Liver (tissue), 8 donors: ENCODE measurements at regions not wholly inside any gene's neighbourhood (a gene's known extent, or its start where the extent isn't known, plus 50 kb on each side); places are given as distances from the start of the nearest gene placed in this dataset.

Experiments
- DNase-seq: peaks from one replicate; pipeline ENCODE4 v3.0.0-alpha.2; 2017; ENCODE audit warnings: low spot score
- H3K27ac ChIP-seq, 2 donors: one replicate each; pipeline ENCODE4 v1.7.0; 2013; ENCODE audit warnings: inconsistent platforms in 2 of 2, low read length in 2 of 2, control low read depth in 1 of 2, low read depth in 1 of 2, mild to moderate bottlenecking in 1 of 2
- H3K27me3 ChIP-seq, 4 donors: one replicate each; pipeline versions ENCODE4 v1.6.1 to v1.7.0; 2013; ENCODE audit warnings: low read length in 3 of 4, inconsistent platforms in 1 of 4, mild to moderate bottlenecking in 1 of 4, moderate library complexity in 1 of 4; ENCODE audit not compliant: control insufficient read depth in 4 of 4, insufficient read depth in 4 of 4
- H3K36me3 ChIP-seq, 4 donors: one replicate each; pipeline versions ENCODE4 v1.6.1 to v1.7.0; 2013; ENCODE audit warnings: low read length in 3 of 4, mild to moderate bottlenecking in 3 of 4, low read depth in 1 of 4, moderate library complexity in 1 of 4; ENCODE audit not compliant: control insufficient read depth in 4 of 4, insufficient read depth in 3 of 4
- H3K4me1 ChIP-seq, 4 donors: one replicate each; pipeline versions ENCODE4 v1.6.1 to v1.7.0; 2013; ENCODE audit warnings: low read length in 3 of 4, mild to moderate bottlenecking in 3 of 4, moderate library complexity in 1 of 4; ENCODE audit not compliant: control insufficient read depth in 4 of 4, insufficient read depth in 4 of 4
- H3K4me3 ChIP-seq, 3 donors: one replicate each; pipeline versions ENCODE4 v1.6.1 to v1.7.0; 2013; ENCODE audit warnings: low read length in 3 of 3, control low read depth in 1 of 3, low read depth in 1 of 3, mild to moderate bottlenecking in 1 of 3
- H3K9ac ChIP-seq, 2 donors: one replicate each; pipeline ENCODE4 v1.7.0; 2013; ENCODE audit warnings: low read length in 2 of 2, mild to moderate bottlenecking in 2 of 2, moderate library complexity in 2 of 2, control low read depth in 1 of 2, low read depth in 1 of 2
- H3K9me3 ChIP-seq, 4 donors: one replicate each; pipeline versions ENCODE4 v1.6.1 to v1.7.0; 2013; ENCODE audit warnings: low read length in 3 of 4; ENCODE audit not compliant: control insufficient read depth in 4 of 4
- EGR1 ChIP-seq, 2 donors: IDR thresholded peaks; 2 replicates each; pipeline ENCODE4 v1.6.1; 2016 to 2018; ENCODE audit warnings: antibody characterized with exemption in 2 of 2, low read depth in 2 of 2
- FOXA1 ChIP-seq: IDR thresholded peaks from 2 replicates; pipeline ENCODE4 v1.6.1; 2016; ENCODE audit warnings: antibody characterized with exemption
- FOXA2 ChIP-seq: IDR thresholded peaks from 2 replicates; pipeline ENCODE4 v1.6.1; 2016; ENCODE audit warnings: antibody characterized with exemption
- GABPA ChIP-seq, 2 donors: IDR thresholded peaks in 1 of 2; conservative IDR thresholded peaks in 1 of 2; 2 replicates each; pipeline ENCODE4 v1.6.1; 2016; ENCODE audit warnings: antibody characterized with exemption in 2 of 2, mild to moderate bottlenecking in 1 of 2, moderate library complexity in 1 of 2
- HNF4A ChIP-seq, 2 donors: conservative IDR thresholded peaks; 2 replicates each; pipeline ENCODE4 v1.6.1; 2016; ENCODE audit warnings: antibody characterized with exemption in 2 of 2, mild to moderate bottlenecking in 2 of 2
- HNF4G ChIP-seq: IDR thresholded peaks from 2 replicates; pipeline ENCODE4 v1.6.1; 2016; ENCODE audit warnings: antibody characterized with exemption
- JUND ChIP-seq, 2 donors: IDR thresholded peaks; 2 replicates each; pipeline ENCODE4 v1.6.1; 2016; ENCODE audit warnings: antibody characterized with exemption in 2 of 2
- RAD21 ChIP-seq, 2 donors: IDR thresholded peaks; 2 replicates each; pipeline ENCODE4 v1.6.1; 2016; ENCODE audit warnings: antibody characterized with exemption in 2 of 2, mild to moderate bottlenecking in 2 of 2
- RXRA ChIP-seq, 2 donors: IDR thresholded peaks; 2 replicates each; pipeline ENCODE4 v1.6.1; 2017 to 2018; ENCODE audit warnings: antibody characterized with exemption in 2 of 2, mild to moderate bottlenecking in 1 of 2
- SP1 ChIP-seq: IDR thresholded peaks from 2 replicates; pipeline ENCODE4 v1.6.1; 2018; ENCODE audit warnings: antibody characterized with exemption, mild to moderate bottlenecking
- TAF1 ChIP-seq: conservative IDR thresholded peaks from 2 replicates; pipeline ENCODE4 v1.6.1; 2016; ENCODE audit warnings: antibody characterized with exemption, mild to moderate bottlenecking
- YY1 ChIP-seq: IDR thresholded peaks from 2 replicates; pipeline ENCODE4 v1.6.1; 2016; ENCODE audit warnings: antibody characterized with exemption, mild to moderate bottlenecking
- WGBS: extraction: QIAGEN DNeasy Blood & Tissue Kit; methylation state at CpG from one replicate; pipeline ENCODE4 v1.1.7; 2013; 5-methylcytosine and 5-hydroxymethylcytosine counted together
- TF ChIP-seq, protein P1 (sequence below): IDR thresholded peaks from 2 replicates; pipeline ENCODE4 v1.6.1; 2016; ENCODE audit warnings: antibody characterized with exemption, mild to moderate bottlenecking
- TF ChIP-seq, protein P2 (sequence below): fragments of 150-350 bp; IDR thresholded peaks from 2 replicates; pipeline ENCODE4 v1.5.1; 2017; ENCODE audit warnings: improper control_type of control experiment, low read depth, low read length; ENCODE audit not compliant: missing input control
- TF ChIP-seq, protein P3 (sequence below): IDR thresholded peaks from 2 replicates; pipeline ENCODE4 v1.6.1; 2016; ENCODE audit warnings: antibody characterized with exemption
- TF ChIP-seq, protein P4 (sequence below): IDR thresholded peaks from 2 replicates; pipeline ENCODE4 v1.6.1; 2016; ENCODE audit warnings: antibody characterized with exemption
- TF ChIP-seq, protein P5 (sequence below): IDR thresholded peaks from 2 replicates; pipeline ENCODE4 v1.6.1; 2016; ENCODE audit warnings: antibody characterized with exemption
- donor health status: healthy.
- donor health status: healthy.
- donor health status: healthy.
- donor health status: healthy.
- donor health status: healthy.

DNA sequence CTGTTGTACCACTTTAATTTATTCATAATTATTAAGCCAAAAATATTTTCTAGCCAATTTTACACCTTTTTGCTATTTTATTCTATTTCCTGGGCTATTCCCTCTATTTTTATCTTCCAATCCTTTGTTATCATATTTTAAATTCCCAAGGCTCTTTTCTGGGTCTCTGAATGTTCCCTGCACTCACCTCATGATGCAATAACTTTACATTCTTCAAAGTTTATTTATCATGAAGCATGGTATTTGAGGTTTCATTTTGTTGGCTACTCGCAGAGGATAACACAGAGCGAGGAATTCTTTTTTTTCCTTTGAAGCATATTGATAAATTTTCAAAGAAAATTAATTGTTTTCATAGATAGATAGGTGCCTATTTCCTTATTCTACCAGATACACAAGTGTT, 489.8 kb upstream of the TMPRSS15 start (continued):
- TF ChIP-seq, protein P1, sequence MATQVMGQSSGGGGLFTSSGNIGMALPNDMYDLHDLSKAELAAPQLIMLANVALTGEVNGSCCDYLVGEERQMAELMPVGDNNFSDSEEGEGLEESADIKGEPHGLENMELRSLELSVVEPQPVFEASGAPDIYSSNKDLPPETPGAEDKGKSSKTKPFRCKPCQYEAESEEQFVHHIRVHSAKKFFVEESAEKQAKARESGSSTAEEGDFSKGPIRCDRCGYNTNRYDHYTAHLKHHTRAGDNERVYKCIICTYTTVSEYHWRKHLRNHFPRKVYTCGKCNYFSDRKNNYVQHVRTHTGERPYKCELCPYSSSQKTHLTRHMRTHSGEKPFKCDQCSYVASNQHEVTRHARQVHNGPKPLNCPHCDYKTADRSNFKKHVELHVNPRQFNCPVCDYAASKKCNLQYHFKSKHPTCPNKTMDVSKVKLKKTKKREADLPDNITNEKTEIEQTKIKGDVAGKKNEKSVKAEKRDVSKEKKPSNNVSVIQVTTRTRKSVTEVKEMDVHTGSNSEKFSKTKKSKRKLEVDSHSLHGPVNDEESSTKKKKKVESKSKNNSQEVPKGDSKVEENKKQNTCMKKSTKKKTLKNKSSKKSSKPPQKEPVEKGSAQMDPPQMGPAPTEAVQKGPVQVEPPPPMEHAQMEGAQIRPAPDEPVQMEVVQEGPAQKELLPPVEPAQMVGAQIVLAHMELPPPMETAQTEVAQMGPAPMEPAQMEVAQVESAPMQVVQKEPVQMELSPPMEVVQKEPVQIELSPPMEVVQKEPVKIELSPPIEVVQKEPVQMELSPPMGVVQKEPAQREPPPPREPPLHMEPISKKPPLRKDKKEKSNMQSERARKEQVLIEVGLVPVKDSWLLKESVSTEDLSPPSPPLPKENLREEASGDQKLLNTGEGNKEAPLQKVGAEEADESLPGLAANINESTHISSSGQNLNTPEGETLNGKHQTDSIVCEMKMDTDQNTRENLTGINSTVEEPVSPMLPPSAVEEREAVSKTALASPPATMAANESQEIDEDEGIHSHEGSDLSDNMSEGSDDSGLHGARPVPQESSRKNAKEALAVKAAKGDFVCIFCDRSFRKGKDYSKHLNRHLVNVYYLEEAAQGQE, result no peak
- TF ChIP-seq JUND (IDR thresholded peaks at IDR 0.05), result no peak
- TF ChIP-seq FOXA1, result no peak

DNA sequence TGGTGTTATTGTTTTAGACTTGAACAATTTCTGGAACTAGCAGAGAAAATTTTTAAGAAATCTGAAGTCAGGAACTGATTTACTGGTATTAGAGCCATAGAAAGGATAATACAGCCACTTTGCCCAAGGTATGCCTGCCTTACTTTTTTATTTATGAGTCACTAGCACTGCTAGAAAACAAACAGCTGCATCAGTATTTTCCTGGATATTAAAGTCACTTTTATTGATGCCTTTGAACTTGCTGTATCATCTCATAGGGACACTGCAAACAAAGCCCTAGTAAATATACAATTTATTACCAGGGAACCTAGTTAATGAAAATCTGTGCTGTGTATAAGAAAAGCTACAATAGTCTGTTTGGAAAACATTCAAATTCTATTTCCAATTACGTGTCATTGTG, 490.8 kb upstream of the TMPRSS15 start:
- Histone ChIP-seq H3K4me1 (no peaks in the 10 kb centered on the region), H3K9me3 (no peaks in the 10 kb centered on the region)

More for the DNA sequence above, 490.8 kb upstream of the TMPRSS15 start:
- Histone ChIP-seq H3K4me3 (no peak overlapping the region), H3K9ac (no peak overlapping the region), H3K27ac (no peak overlapping the region), H3K36me3 (no peaks in the 10 kb centered on the region), H3K27me3 (no peaks in the 10 kb centered on the region)
- WGBS, result 0% methylated on average over 1 of the region's 1 CpG
- DNase-seq, result no peak
- TF ChIP-seq JUND (IDR thresholded peaks at IDR 0.05) (no peak), GABPA (IDR thresholded peaks at IDR 0.05 in 1 of 2, conservative IDR thresholded peaks at IDR 0.05 in 1 of 2) (no peak), FOXA2 (no peak), HNF4A (conservative IDR thresholded peaks at IDR 0.05) (no peak), TAF1 (no peak), EGR1 (IDR thresholded peaks at IDR 0.05; ENCODE audit: low read depth in 2 of 2) (no peak), YY1 (no peak), FOXA1 (no peak), RXRA (IDR thresholded peaks at IDR 0.05) (no peak), RAD21 (IDR thresholded peaks at IDR 0.05) (no peak), HNF4G (no peak), SP1 (no peak)
- TF ChIP-seq, protein P2, sequence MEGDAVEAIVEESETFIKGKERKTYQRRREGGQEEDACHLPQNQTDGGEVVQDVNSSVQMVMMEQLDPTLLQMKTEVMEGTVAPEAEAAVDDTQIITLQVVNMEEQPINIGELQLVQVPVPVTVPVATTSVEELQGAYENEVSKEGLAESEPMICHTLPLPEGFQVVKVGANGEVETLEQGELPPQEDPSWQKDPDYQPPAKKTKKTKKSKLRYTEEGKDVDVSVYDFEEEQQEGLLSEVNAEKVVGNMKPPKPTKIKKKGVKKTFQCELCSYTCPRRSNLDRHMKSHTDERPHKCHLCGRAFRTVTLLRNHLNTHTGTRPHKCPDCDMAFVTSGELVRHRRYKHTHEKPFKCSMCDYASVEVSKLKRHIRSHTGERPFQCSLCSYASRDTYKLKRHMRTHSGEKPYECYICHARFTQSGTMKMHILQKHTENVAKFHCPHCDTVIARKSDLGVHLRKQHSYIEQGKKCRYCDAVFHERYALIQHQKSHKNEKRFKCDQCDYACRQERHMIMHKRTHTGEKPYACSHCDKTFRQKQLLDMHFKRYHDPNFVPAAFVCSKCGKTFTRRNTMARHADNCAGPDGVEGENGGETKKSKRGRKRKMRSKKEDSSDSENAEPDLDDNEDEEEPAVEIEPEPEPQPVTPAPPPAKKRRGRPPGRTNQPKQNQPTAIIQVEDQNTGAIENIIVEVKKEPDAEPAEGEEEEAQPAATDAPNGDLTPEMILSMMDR, result no peak
- TF ChIP-seq, protein P3, sequence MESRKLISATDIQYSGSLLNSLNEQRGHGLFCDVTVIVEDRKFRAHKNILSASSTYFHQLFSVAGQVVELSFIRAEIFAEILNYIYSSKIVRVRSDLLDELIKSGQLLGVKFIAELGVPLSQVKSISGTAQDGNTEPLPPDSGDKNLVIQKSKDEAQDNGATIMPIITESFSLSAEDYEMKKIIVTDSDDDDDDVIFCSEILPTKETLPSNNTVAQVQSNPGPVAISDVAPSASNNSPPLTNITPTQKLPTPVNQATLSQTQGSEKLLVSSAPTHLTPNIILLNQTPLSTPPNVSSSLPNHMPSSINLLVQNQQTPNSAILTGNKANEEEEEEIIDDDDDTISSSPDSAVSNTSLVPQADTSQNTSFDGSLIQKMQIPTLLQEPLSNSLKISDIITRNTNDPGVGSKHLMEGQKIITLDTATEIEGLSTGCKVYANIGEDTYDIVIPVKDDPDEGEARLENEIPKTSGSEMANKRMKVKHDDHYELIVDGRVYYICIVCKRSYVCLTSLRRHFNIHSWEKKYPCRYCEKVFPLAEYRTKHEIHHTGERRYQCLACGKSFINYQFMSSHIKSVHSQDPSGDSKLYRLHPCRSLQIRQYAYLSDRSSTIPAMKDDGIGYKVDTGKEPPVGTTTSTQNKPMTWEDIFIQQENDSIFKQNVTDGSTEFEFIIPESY, result no peak
- TF ChIP-seq, protein P4, sequence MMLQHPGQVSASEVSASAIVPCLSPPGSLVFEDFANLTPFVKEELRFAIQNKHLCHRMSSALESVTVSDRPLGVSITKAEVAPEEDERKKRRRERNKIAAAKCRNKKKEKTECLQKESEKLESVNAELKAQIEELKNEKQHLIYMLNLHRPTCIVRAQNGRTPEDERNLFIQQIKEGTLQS, result no peak
- TF ChIP-seq, protein P5, sequence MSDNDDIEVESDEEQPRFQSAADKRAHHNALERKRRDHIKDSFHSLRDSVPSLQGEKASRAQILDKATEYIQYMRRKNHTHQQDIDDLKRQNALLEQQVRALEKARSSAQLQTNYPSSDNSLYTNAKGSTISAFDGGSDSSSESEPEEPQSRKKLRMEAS, result no peak
- TF ChIP-seq, protein P1, result no peak
